Testis (tissue), 2 donors: ENCODE measurements at regions not wholly inside any gene's neighbourhood (a gene's known extent, or its start where the extent isn't known, plus 50 kb on each side); places are given as distances from the start of the nearest gene placed in this dataset.

Experiments
- DNase-seq: peaks from one replicate; pipeline ENCODE4 v3.0.0-alpha.2; 2019
- H3K27ac ChIP-seq, 2 donors: fragments of 200-600 bp; sonication (generic); one replicate each; pipeline ENCODE4 v1.5.1; 2019
- H3K27me3 ChIP-seq: fragments of 200-600 bp; sonication (generic); one replicate; pipeline ENCODE4 v1.5.1; 2019
- H3K36me3 ChIP-seq: fragments of 200-600 bp; sonication (generic); one replicate; pipeline ENCODE4 v1.5.1; 2017; ENCODE audit warnings: low read depth; ENCODE audit errors: missing control alignments
- H3K4me1 ChIP-seq: fragments of 200-600 bp; sonication (generic); one replicate; pipeline ENCODE4 v1.5.1; 2019
- H3K4me3 ChIP-seq, 2 donors: fragments of 200-600 bp; sonication (generic); one replicate each; pipeline ENCODE4 v1.5.1; 2017 to 2019
- H3K9me3 ChIP-seq: fragments of 200-600 bp; sonication (generic); one replicate; pipeline ENCODE4 v1.5.1; 2017
- POLR2A ChIP-seq: fragments of 450-650 bp; IDR thresholded peaks from one replicate; pipeline ENCODE4 v1.6.1; 2017; ENCODE audit warnings: antibody characterized with exemption, mild to moderate bottlenecking, moderate library complexity
- WGBS, 2 donors: methylation state at CpG; one replicate each; pipeline ENCODE4 v1.1.5; 2018; 5-methylcytosine and 5-hydroxymethylcytosine counted together
- intact Hi-C: fragments of 100-400 bp; cut with DNase I; formaldehyde crosslinking; loops from one replicate; pipeline ENCODE4 v1.15.1; 2023; ENCODE audit warnings: low total_unique reads
- TF ChIP-seq, protein P1 (sequence below), 3 experiments: fragments of 450-650 bp in 2 of 3; fragments of 200-600 bp in 1 of 3; sonication (generic) in 1 of 3; IDR thresholded peaks; one replicate each; pipeline ENCODE4 v1.5.1; 2016 to 2019; ENCODE audit warnings: antibody characterized with exemption in 3 of 3, mild to moderate bottlenecking in 2 of 3, moderate library complexity in 1 of 3

DNA sequence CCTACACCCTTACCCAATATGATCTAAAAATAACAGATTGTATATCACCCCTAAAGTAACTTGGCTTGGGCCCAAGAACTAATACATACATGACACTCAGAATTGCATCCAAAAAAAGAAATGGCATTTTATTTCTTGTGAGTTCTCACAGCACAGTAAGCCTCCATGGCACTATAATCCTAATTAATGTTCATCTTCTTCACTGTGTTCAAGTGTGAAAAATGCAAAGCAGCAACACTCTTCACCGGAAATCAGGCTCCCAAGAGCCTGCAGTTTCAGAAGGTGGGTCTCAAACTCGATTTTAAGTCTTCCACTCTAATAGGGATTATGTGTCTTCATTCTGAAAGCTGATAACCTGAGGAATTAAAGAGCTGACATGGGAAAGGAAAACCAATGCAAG is 142.8 kb upstream of the TSC22D2 start:
- intact Hi-C loops = no loop called here
- DNase-seq = no peak
- Histone ChIP-seq H3K27ac (no peak overlapping the region), H3K9me3 (no peaks in the 10 kb centered on the region), H3K36me3 (no peaks in the 10 kb centered on the region), H3K27me3 (no peaks in the 10 kb centered on the region), H3K4me1 (no peaks in the 10 kb centered on the region), H3K4me3 (no peak overlapping the region)
- TF ChIP-seq, protein P1, sequence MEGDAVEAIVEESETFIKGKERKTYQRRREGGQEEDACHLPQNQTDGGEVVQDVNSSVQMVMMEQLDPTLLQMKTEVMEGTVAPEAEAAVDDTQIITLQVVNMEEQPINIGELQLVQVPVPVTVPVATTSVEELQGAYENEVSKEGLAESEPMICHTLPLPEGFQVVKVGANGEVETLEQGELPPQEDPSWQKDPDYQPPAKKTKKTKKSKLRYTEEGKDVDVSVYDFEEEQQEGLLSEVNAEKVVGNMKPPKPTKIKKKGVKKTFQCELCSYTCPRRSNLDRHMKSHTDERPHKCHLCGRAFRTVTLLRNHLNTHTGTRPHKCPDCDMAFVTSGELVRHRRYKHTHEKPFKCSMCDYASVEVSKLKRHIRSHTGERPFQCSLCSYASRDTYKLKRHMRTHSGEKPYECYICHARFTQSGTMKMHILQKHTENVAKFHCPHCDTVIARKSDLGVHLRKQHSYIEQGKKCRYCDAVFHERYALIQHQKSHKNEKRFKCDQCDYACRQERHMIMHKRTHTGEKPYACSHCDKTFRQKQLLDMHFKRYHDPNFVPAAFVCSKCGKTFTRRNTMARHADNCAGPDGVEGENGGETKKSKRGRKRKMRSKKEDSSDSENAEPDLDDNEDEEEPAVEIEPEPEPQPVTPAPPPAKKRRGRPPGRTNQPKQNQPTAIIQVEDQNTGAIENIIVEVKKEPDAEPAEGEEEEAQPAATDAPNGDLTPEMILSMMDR (IDR thresholded peaks at IDR 0.05) = no peak
- TF ChIP-seq POLR2A = no peak
- 62 to 67% methylated on average over 2 of the region's 2 CpGs for WGBS, 2 donors

DNA sequence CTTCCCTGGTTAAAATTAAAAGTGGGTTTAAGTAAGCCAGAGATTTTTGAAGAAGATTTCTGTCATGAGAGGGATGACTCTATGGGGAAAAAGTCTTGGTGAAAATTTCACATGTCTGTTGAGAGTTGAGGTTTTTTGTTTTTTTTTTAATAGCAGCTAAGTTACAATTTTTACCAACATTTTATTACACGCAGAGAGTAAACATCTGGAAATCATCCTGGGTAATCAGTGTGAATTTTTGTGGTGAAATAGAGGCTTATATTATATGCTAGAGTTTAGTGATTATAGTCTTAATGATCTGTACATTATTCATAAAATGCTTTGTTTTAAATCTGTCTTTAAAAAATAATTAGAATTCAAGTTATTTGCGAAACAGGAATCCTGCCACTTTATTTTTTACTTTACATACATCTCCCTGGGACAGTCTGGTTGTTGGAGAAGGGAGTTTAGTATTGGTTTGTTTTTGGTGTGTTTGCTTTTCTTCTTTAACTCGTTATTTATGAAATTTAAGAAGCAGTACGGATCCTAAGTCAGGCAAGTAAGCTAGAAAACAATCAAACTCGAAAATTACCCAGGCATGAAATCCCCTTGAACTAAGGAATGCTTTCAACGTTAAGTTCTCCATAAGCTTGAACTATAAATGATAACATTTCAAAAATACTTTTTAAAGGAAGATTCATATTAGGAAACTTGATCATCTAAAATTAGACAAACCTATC is 143.4 kb upstream of the TSC22D2 start:
- H3K4me1 ChIP-seq = no peaks in the 10 kb centered on the region

DNA sequence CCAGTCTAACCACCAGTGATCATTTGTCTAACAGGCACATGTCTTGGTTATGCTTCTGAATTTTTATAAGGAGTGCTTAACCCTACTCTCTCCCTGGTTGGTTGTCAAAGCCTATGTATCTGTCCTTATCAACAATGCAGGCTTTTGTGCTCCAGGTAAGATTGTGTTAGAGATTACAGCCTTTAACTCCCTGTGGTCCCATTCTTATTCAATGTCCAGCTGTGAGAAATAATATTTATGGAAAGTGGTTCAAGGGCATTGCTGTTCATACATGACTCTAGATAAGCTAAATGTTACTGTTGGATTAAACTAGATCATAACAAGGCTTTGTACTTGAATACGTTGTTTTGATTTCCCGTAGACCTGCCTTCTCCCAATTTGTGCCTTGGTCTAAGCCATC is 146.1 kb upstream of the TSC22D2 start:
- intact Hi-C loops = no loop called here
- TF ChIP-seq, protein P1 (IDR thresholded peaks at IDR 0.05) = no peak
- no peak for TF ChIP-seq POLR2A
- Histone ChIP-seq H3K27me3 (no peaks in the 10 kb centered on the region), H3K27ac (no peak overlapping the region), H3K9me3 (no peaks in the 10 kb centered on the region), H3K4me3 (no peak overlapping the region), H3K36me3 (no peaks in the 10 kb centered on the region), H3K4me1 (no peaks in the 10 kb centered on the region)
- DNase-seq = no peak
- WGBS, 2 donors = 61 to 91% methylated on average over 2 of the region's 2 CpGs

More for the DNA sequence above, 143.4 kb upstream of the TSC22D2 start:
- intact Hi-C loops = no loop called here
- no peaks in the 10 kb centered on the region for H3K36me3 ChIP-seq
- DNase-seq = no peak
- H3K4me3 ChIP-seq = no peak overlapping the region
- TF ChIP-seq, protein P1 (IDR thresholded peaks at IDR 0.05) = no peak
- no peak for TF ChIP-seq POLR2A
- 71 to 79% methylated on average over 6 of the region's 6 CpGs for WGBS, 2 donors
- no peak overlapping the region for H3K27ac ChIP-seq
- no peaks in the 10 kb centered on the region for H3K27me3 ChIP-seq
- H3K9me3 ChIP-seq = no peaks in the 10 kb centered on the region

DNA sequence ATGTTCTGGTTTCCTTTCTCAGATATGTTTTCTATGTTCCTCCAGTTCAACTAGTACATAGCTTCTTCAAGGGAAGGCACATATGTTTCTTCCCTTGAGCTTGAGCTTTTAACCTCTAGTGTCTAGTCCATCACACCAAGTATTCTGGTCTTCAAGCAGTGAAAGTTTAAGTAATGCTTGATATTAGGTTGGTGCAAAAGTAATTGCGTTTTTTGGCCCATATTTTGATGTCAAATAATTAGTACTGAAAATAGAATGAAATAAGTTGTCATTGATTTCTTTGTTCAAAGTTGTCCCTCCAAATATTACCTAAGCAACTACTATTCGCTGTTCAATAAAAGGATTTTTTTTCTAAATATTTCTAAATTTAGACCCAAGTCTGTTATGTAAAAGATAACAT is 146.7 kb upstream of the TSC22D2 start:
- Histone ChIP-seq H3K4me1 (no peaks in the 10 kb centered on the region), H3K27ac (no peak overlapping the region), H3K4me3 (no peak overlapping the region), H3K9me3 (no peaks in the 10 kb centered on the region), H3K36me3 (no peaks in the 10 kb centered on the region), H3K27me3 (no peaks in the 10 kb centered on the region)
- TF ChIP-seq, protein P1 (IDR thresholded peaks at IDR 0.05) = no peak
- no peak for TF ChIP-seq POLR2A
- intact Hi-C loops = no loop called here
- WGBS, 2 donors = 85 to 90% methylated on average over 2 of the region's 2 CpGs
- DNase-seq = no peak

DNA sequence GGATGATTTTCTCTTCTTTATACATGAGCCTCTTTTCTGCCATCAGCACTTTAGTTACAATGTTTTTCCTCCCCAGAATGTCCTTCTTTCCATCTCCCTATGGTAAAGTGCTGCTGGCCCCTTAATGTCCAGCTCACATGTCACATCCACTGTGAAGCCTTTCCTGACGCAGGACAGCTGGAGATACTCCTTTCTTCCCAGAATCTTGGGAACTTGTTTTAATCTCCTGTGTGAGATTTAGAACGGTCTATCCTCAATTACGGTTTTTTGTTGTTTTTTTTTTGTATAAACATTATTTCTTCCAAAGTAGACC is 147.7 kb upstream of the TSC22D2 start:
- no peak overlapping the region for H3K4me3 ChIP-seq
- TF ChIP-seq, protein P1 (IDR thresholded peaks at IDR 0.05) = no peak
- TF ChIP-seq POLR2A = no peak
- H3K27me3 ChIP-seq = no peaks in the 10 kb centered on the region
- peaks cover 2% of the 10 kb centered on the region for H3K4me1 ChIP-seq
- no peak overlapping the region for H3K27ac ChIP-seq
- H3K9me3 ChIP-seq = no peaks in the 10 kb centered on the region
- 61 to 67% methylated on average over 3 of the region's 3 CpGs for whole genome bisulfite sequencing, 2 donors
- intact Hi-C loops = no loop called here
- no peak for DNase-seq
- no peaks in the 10 kb centered on the region for H3K36me3 ChIP-seq
